ENCODE measurements at regions not wholly inside any gene's neighbourhood (a gene's known extent, or its start where the extent isn't known, plus 50 kb on each side); places are given as distances from the start of the nearest gene placed in this dataset.

DNA sequence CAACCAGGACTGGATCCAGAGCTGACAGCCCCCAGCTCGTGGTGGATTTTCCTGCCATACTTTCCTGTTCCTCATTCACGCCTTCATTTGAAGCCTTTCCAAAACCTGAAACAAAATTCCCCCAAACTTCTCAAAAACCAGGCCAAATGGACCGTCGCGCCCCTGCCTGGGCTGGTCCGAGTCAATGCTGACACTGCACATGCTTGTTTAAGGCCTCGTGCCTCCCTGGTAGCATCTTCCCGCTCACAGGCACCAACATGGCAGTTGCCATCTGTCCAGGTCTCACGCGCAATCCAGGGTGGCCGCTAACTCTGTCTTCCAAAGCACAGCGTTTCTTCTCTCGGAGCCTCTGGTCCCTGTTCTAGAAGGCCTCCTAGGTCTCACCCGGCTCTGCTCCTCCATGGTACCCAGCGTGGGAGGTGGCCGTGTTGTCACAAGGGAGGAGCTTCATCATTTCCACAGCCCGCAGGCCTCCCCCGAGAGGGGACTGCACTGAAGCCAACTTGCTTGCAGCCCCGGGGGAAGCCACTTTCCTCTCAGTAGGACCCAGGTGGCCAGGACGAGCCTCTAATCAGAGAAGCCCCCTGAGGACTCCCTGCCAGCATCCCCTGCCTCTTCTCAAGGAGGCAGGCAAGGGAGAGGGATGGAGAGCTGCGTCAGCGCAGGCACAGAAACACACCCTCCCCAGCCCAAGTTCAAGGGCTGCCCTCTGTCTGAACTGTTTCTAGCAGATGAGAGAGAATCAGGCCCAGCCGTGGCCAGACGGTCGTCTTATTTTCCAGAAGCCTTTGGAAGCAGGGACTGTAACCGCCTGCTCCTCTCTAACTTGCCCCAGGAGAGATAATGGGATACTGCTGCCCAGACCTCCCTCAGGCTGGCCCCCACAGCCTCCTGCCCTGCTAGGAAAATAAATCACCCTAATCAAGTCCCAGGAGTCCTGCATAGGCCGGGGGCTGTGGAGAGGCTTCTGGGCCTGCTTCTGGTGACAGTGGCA, 152.8 kb upstream of the TLE3 start:
- no TSS peak for BruUV-seq (replicated peaks)
- H3K79me2 ChIP-seq (ENCODE audit: control insufficient read depth, insufficient read depth, low read length) = no peaks in the 10 kb centered on the region
- H2AFZ ChIP-seq (ENCODE audit: low read depth, low read length) = no peak overlapping the region
- in situ Hi-C loops (cut with MboI) (no loop called here), intact Hi-C loops (cut with micrococcal nuclease) (no loop called here)
- H3K36me3 ChIP-seq (ENCODE audit: control insufficient read depth, insufficient read depth, low read length) = no peaks in the 10 kb centered on the region
- no peaks in the 10 kb centered on the region for H4K20me1 ChIP-seq (replicated peaks; ENCODE audit: control insufficient read depth, insufficient read depth, low read length)
- no peaks in the 10 kb centered on the region for H3K9me1 ChIP-seq (ENCODE audit: control insufficient read depth, insufficient read depth, low read length)
- DNase-seq (ENCODE audit: extremely low read depth in 1 of 4, low spot score in 3 of 4) (no peak), ATAC-seq (no peak), FAIRE-seq (no peak)
- H3K9ac ChIP-seq (ENCODE audit: insufficient read depth in 1 of 2, low read depth in 2 of 2, low read length in 2 of 2) = no peak overlapping the region
- ChIA-PET POLR2A (no interaction called here), CTCF (ENCODE audit: low intra/inter-chr PET ratio) (no interaction called here)
- no peak overlapping the region for H3K4me2 ChIP-seq (ENCODE audit: insufficient read depth, low read length)
- H3K27ac ChIP-seq (ENCODE audit: extremely low read depth, low read depth, low read length) = no peak overlapping the region
- no peaks in the 10 kb centered on the region; a peak in 1 of 5 replicates for H3K4me1 ChIP-seq (replicated peaks in 1 of 2; ENCODE audit: control insufficient read depth in 2 of 2, insufficient read depth in 2 of 2, low read length in 2 of 2)
- WGBS (ENCODE audit: insufficient coverage, low coverage, missing lambda C conversion rate) = 14% methylated on average over 26 of the region's 27 CpGs
- peaks cover 25 to 75% of the 10 kb centered on the region in 2 experiments for H3K27me3 ChIP-seq (ENCODE audit: control insufficient read depth in 2 of 2, insufficient read depth in 2 of 2, low read length in 2 of 2)
- H3K4me3 ChIP-seq = no peak overlapping the region
- H3K9me3 ChIP-seq (replicated peaks; ENCODE audit: control insufficient read depth, insufficient read depth, low read depth, low read length) = no peaks in the 10 kb centered on the region
- no peak for TF ChIP-seq ZNF408 (CRISPR knock-in tag; IDR thresholded peaks at IDR 0.05; ENCODE audit: low read depth)
- TF ChIP-seq, protein P1, sequence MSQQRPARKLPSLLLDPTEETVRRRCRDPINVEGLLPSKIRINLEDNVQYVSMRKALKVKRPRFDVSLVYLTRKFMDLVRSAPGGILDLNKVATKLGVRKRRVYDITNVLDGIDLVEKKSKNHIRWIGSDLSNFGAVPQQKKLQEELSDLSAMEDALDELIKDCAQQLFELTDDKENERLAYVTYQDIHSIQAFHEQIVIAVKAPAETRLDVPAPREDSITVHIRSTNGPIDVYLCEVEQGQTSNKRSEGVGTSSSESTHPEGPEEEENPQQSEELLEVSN (IDR thresholded peaks at IDR 0.05; ENCODE audit: borderline replicate concordance in 1 of 2, extremely low read depth in 1 of 2, insufficient read depth in 1 of 2, insufficient read length in 1 of 2, low read depth in 1 of 2, low read length in 1 of 2, poor library complexity in 1 of 2, severe bottlenecking in 1 of 2) = peak in 1 of 2 experiments; percentile 38
